BJ (cell line): ENCODE measurements at regions not wholly inside any gene's neighbourhood (a gene's known extent, or its start where the extent isn't known, plus 50 kb on each side); places are given as distances from the start of the nearest gene placed in this dataset.

ENCODE experiments used
- CTCF ChIA-PET: fragments of 350-600 bp; formaldehyde crosslinking; extraction: SDS; loops from one replicate; lab custom pipeline; 2021; ENCODE audit warnings: antibody characterized with exemption, inconsistent platforms; lab: Yijun Ruan, JAX
- POLR2A ChIA-PET: fragments of 300-600 bp; sonication (Branson Sonifier 250); formaldehyde crosslinking; extraction: SDS; loops from one replicate; lab custom pipeline; 2021; ENCODE audit warnings: antibody characterized with exemption; lab: Charles Lee
- DNase-seq: peaks from one replicate; pipeline ENCODE4 v3.0.0-alpha.2; 2011; ENCODE audit warnings: low read depth
- H3K27me3 ChIP-seq: 2 replicates; pipeline ENCODE4 v1.6.0; 2011; ENCODE audit warnings: low read length; ENCODE audit not compliant: control insufficient read depth, insufficient read depth
- H3K36me3 ChIP-seq: 2 replicates; pipeline ENCODE4 v1.5.1; 2011; ENCODE audit warnings: low read length; ENCODE audit not compliant: control insufficient read depth, insufficient read depth
- H3K4me3 ChIP-seq: 2 replicates; pipeline ENCODE4 v1.5.1; 2011; ENCODE audit warnings: low read depth, mild to moderate bottlenecking, control low read depth, low read length
- CTCF ChIP-seq: IDR thresholded peaks from 2 replicates; pipeline ENCODE4 v1.5.1; 2011; ENCODE audit warnings: low read depth, mild to moderate bottlenecking, control low read depth, inconsistent platforms, low read length, moderate library complexity; ENCODE audit not compliant: insufficient read depth

GRCh38 chr17:68133346-68134045 is 98.0 kb downstream of the KPNA2 start:
- ChIA-PET POLR2A (no interaction called here), CTCF (no interaction called here)
- TF ChIP-seq CTCF, result no peak
- no peak for DNase-seq
- H3K27me3 ChIP-seq, result no peaks in the 10 kb centered on the region
- no peak overlapping the region for H3K4me3 ChIP-seq
- peaks cover 5% of the 10 kb centered on the region for H3K36me3 ChIP-seq

GRCh38 chr17:68134046-68134637 is 98.6 kb downstream of the KPNA2 start:
- no peak for DNase-seq
- POLR2A ChIA-PET, result no interaction called here
- Histone ChIP-seq H3K4me3 (no peak overlapping the region), H3K36me3 (peaks cover 3% of the 10 kb centered on the region), H3K27me3 (no peaks in the 10 kb centered on the region)
- CTCF ChIA-PET, result no interaction called here
- no peak for TF ChIP-seq CTCF

DNA sequence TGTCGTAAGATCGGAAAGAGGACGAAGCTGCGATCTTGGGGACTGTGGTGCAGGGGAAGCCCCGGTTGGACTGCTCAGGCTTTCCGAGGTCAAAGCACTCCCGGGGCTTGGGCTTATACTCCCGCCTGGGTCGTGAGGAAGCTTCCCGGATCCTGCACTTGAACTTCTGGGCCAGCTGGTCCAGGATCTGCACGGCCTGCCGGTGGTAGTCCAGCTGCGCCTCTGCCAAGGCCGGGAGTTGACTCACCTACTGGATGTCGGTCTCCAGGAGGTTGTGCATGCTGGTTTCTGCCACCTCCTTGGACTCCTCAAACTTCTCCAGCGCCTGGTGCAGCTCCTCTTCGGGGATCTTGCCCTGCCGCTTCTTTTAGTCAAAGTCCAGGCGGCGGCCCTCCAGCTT is 99.2 kb downstream of the KPNA2 start:
- peaks cover 3% of the 10 kb centered on the region for H3K36me3 ChIP-seq
- no peak for TF ChIP-seq CTCF
- no peak for DNase-seq
- H3K27me3 ChIP-seq, result no peaks in the 10 kb centered on the region
- H3K4me3 ChIP-seq, result no peak overlapping the region
- CTCF ChIA-PET, result interaction anchor here (0.8 kb wide), 1 partner anchor 70 kb away, joined by 3 read pairs; no protein-coding TSS in a partner anchor
- POLR2A ChIA-PET, result no interaction called here

DNA sequence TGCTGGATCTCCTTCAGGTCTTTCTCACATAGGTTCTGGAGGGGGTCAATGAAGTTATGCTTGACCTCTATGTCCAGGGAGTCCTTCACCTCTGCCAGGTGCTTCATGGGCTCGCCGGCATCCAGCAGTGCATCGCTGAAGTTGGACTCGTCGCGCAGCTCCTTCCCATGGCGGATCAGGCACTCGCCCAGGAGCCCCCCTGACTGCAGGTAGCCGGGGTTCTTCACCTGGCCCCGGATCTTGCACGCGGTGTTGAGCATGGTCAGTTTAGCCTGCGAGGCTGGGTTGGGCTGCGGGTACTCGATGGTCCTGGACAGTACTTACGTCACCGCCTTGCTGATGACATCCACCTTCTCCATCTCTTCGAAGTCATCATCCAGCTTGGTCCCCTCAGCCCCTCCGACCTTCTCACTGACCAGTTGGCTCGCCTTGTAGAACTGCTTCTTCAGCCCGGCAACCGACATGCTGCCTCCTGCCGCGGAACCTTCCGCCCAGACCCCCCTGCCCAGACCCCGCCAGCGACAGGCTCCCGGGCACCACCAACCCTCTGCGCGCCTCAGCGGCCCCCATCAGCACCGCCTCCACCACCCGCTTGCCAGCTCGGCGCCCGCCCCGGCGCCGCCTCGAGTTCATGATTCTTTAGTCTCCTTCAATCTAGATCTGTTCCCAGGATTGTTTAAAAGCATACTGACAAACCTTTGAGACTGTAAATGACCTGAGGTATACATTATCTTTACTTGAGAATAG is 99.8 kb downstream of the KPNA2 start:
- ChIA-PET CTCF (interaction anchor here (0.8 kb wide), 1 partner anchor 70 kb away, joined by 3 read pairs; no protein-coding TSS in a partner anchor), POLR2A (no interaction called here)
- no peak for TF ChIP-seq CTCF

DNA sequence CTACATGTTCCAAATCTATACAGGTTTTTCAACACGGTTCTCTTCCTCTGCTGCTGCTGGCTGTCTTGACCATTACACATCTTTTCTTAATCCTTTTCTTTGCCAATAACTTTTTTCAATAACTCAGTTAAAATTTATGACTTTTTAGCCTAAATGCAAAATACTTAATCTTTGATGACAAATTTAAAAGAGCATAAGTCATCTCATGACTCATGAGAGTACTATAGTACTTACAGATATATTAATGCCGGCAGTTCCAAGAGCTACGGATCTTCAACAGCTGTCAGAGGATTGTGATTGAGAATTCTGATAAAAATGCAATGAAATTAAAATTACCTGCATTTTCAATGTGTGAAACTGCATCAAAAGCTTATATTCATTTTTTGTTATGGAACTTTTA is 105.5 kb downstream of the KPNA2 start:
- TF ChIP-seq CTCF, result no peak
- DNase-seq, result no peak
- Histone ChIP-seq H3K36me3 (no peaks in the 10 kb centered on the region), H3K27me3 (no peaks in the 10 kb centered on the region), H3K4me3 (no peak overlapping the region)
- ChIA-PET CTCF (no interaction called here), POLR2A (no interaction called here)

More for the DNA sequence above, 99.8 kb downstream of the KPNA2 start:
- no peaks in the 10 kb centered on the region for H3K27me3 ChIP-seq
- H3K4me3 ChIP-seq, result no peak overlapping the region
- H3K36me3 ChIP-seq, result peaks cover 1% of the 10 kb centered on the region; the same call in 1 of the 2 replicates
- no peak for DNase-seq
